Right lobe of liver (tissue), 6 donors: ENCODE measurements at regions not wholly inside any gene's neighbourhood (a gene's known extent, or its start where the extent isn't known, plus 50 kb on each side); places are given as distances from the start of the nearest gene placed in this dataset.
A peak's percentile ranks its signal among the peaks of the same experiment; 100 is the strongest.
"Not testable (repeated sequence)": the region's sequence is repeated elsewhere in the genome, so short reads cannot be mapped to it uniquely, and the experiment has no call there.

Experiments used
- ATAC-seq, 4 donors: fragments of 200-7000 bp; cut with Tn5 transposase; one replicate each; pipeline ENCODE4 v1.9.1; 2020; ENCODE audit warnings: mild to moderate bottlenecking in 4 of 4, moderate library complexity in 4 of 4
- DNase-seq, 3 donors: peaks; one replicate each; pipeline ENCODE4 v3.0.0-alpha.2; 2020
- H3K27ac ChIP-seq, 3 donors: fragments of 200-600 bp; one replicate each; pipeline ENCODE4 v1.8.0; 2022
- H3K27me3 ChIP-seq, 2 donors: fragments of 200-600 bp; one replicate each; pipeline ENCODE4 v1.8.0; 2022
- H3K36me3 ChIP-seq, 4 donors: fragments of 200-600 bp; sonication (generic) in 1 of 4; one replicate each; pipeline versions ENCODE4 v1.5.1 to v1.8.0; 2017 to 2022; ENCODE audit warnings: control low read depth in 1 of 4
- H3K4me1 ChIP-seq, 4 donors: fragments of 200-600 bp; sonication (generic) in 1 of 4; one replicate each; pipeline versions ENCODE4 v1.5.1 to v1.8.0; 2017 to 2022; ENCODE audit warnings: control low read depth in 1 of 4
- H3K4me3 ChIP-seq, 3 donors: fragments of 200-600 bp; one replicate each; pipeline ENCODE4 v1.8.0; 2022
- H3K9me3 ChIP-seq, 4 donors: fragments of 200-600 bp; sonication (generic) in 1 of 4; one replicate each; pipeline versions ENCODE4 v1.5.1 to v1.8.0; 2017 to 2022; ENCODE audit warnings: control low read depth in 1 of 4
- POLR2A ChIP-seq: fragments of 450-650 bp; IDR thresholded peaks from one replicate; pipeline ENCODE4 v1.6.1; 2017; ENCODE audit warnings: antibody characterized with exemption, mild to moderate bottlenecking
- WGBS: methylation state at CpG from one replicate; pipeline ENCODE4 v1.1.6; 2018; ENCODE audit warnings: low coverage, low lambda C conversion rate; ENCODE audit not compliant: insufficient coverage; ENCODE audit errors: missing lambda C conversion rate; 5-methylcytosine and 5-hydroxymethylcytosine counted together
- intact Hi-C, 2 donors: fragments of 100-400 bp; cut with DNase I; formaldehyde crosslinking; loops; one replicate each; pipeline versions ENCODE4 v1.11.2 to v1.14.1; 2022
- TF ChIP-seq, protein P1 (sequence below), 4 donors: fragments of 200-600 bp in 3 of 4; fragments of 450-650 bp in 1 of 4; IDR thresholded peaks; one replicate each; pipeline versions ENCODE4 v1.5.1 to v1.8.0; 2016 to 2022; ENCODE audit warnings: antibody characterized with exemption in 4 of 4, mild to moderate bottlenecking in 2 of 4
- donor health status: DM: no; HTN: yes; CAD: no.
- donor health status: DM: no; HTN: no; CAD: no.
- donor health status: DM: no; HTN: no; CAD: no.
- donor health status: DM: no; HTN: yes; CAD: no.
- donor health status: DM: no; HTN: yes; CAD: no.

DNA sequence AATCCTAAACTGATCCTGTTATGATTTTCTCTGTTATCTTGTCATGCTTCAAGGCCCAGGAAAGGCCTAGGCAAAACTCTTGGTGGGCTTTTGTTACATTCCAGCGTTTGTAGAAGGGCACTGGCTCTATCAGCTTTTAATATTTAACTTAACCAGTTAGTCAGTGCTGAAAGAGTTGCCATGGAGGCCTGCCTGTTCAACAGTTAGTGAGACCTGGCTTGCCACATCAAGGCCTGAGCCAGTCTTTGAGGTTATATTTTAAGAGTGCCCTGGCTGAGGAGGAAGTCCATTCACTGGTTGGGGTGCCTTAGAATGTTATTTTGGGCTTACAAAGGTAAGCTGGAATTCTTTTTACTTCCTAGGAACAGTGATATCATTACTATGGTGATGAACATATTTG lies 144.1 kb upstream of the NRG3 start:
- H3K36me3 ChIP-seq, result no peaks in the 10 kb centered on the region
- no peak overlapping the region for H3K27ac ChIP-seq
- WGBS, result no CpG with 5 or more reads among the region's 1 CpG
- H3K9me3 ChIP-seq, result no peaks in the 10 kb centered on the region
- no peak for DNase-seq
- H3K4me1 ChIP-seq, result no peaks in the 10 kb centered on the region
- TF ChIP-seq, protein P1, sequence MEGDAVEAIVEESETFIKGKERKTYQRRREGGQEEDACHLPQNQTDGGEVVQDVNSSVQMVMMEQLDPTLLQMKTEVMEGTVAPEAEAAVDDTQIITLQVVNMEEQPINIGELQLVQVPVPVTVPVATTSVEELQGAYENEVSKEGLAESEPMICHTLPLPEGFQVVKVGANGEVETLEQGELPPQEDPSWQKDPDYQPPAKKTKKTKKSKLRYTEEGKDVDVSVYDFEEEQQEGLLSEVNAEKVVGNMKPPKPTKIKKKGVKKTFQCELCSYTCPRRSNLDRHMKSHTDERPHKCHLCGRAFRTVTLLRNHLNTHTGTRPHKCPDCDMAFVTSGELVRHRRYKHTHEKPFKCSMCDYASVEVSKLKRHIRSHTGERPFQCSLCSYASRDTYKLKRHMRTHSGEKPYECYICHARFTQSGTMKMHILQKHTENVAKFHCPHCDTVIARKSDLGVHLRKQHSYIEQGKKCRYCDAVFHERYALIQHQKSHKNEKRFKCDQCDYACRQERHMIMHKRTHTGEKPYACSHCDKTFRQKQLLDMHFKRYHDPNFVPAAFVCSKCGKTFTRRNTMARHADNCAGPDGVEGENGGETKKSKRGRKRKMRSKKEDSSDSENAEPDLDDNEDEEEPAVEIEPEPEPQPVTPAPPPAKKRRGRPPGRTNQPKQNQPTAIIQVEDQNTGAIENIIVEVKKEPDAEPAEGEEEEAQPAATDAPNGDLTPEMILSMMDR (IDR thresholded peaks at IDR 0.05), result no peak
- no peak for TF ChIP-seq POLR2A
- no peaks in the 10 kb centered on the region for H3K27me3 ChIP-seq
- no peak overlapping the region for H3K4me3 ChIP-seq
- no peak for ATAC-seq
- intact Hi-C loops, result no loop called here

DNA sequence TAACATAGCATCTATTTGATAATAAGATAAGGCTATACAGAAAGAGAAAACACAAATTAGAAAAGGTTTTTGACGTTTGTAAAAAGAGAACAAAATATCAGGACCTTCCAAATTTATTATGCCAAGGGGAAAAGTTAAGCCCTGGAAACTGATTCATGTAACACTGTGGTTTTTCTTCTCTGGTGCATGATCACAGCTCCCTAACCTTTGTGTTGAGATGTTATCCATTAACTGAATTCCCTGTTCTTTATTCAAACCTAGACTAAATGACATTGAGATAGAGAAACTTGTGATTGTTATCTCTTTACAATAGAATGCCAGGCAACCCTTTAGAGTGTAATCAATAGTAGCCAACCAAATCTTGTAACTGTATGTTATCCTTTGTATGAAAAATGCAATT lies 141.5 kb upstream of the NRG3 start:
- 0% methylated on average over 1 of the region's 1 CpG for WGBS
- Histone ChIP-seq H3K9me3 (no peaks in the 10 kb centered on the region), H3K36me3 (no peaks in the 10 kb centered on the region), H3K27ac (no peak overlapping the region), H3K4me3 (no peak overlapping the region), H3K4me1 (no peaks in the 10 kb centered on the region), H3K27me3 (no peaks in the 10 kb centered on the region)
- TF ChIP-seq POLR2A, result no peak
- TF ChIP-seq, protein P1 (IDR thresholded peaks at IDR 0.05), result no peak
- intact Hi-C loops, result no loop called here
- no peak for ATAC-seq
- DNase-seq, result no peak

DNA sequence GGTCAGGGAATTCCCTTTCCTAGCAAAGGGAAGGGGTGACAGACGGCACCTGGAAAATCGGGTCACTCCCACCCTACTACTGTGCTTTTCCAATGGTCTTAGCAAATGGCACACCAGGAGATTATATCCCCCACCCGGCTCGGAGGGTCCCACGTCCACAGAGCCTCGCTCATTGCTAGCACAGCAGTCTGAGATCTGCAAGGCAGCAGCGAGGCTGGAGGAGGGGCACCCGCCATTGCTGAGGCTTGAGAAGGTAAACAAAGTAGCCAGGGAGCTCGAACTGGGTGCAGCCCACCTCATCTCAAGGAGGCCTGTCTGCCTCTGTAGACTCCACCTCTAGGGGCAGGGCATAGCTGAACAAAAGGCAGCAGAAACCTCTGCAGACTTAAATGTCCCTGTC lies 139.8 kb upstream of the NRG3 start:
- H3K27ac ChIP-seq, H3K4me3 ChIP-seq, H3K27me3 ChIP-seq, ATAC-seq, H3K36me3 ChIP-seq, intact Hi-C loops, H3K4me1 ChIP-seq, DNase-seq, H3K9me3 ChIP-seq: not testable (repeated sequence)
- WGBS, result no CpG with 5 or more reads among the region's 9 CpGs

DNA sequence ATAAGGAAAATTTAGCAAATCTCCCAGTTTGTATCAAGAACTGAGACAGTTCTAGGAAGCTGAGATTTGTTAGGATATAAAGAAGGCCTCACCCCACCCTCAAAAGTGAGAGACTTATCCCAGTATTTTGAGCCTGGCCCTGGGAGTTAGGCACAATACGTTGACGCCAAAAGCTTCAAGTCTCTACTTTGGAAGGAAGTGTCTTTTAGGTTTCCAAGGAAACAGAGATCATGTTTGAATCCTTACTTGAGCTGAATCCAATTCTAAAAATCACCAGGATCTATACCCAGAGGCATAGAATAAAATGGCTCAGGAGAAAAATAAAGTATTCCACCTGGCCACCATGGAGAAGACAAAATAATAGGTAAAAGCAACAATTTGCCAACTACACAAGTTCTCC lies 115.9 kb upstream of the NRG3 start:
- Histone ChIP-seq H3K27ac (no peak overlapping the region), H3K9me3 (no peaks in the 10 kb centered on the region), H3K36me3 (no peaks in the 10 kb centered on the region), H3K4me3 (no peak overlapping the region), H3K27me3 (no peaks in the 10 kb centered on the region), H3K4me1 (no peaks in the 10 kb centered on the region)
- WGBS, result 69% methylated on average over 2 of the region's 2 CpGs
- no peak for TF ChIP-seq POLR2A
- TF ChIP-seq, protein P1 (IDR thresholded peaks at IDR 0.05), result no peak
- no peak for DNase-seq
- no peak for ATAC-seq
- intact Hi-C loops, result no loop called here

DNA sequence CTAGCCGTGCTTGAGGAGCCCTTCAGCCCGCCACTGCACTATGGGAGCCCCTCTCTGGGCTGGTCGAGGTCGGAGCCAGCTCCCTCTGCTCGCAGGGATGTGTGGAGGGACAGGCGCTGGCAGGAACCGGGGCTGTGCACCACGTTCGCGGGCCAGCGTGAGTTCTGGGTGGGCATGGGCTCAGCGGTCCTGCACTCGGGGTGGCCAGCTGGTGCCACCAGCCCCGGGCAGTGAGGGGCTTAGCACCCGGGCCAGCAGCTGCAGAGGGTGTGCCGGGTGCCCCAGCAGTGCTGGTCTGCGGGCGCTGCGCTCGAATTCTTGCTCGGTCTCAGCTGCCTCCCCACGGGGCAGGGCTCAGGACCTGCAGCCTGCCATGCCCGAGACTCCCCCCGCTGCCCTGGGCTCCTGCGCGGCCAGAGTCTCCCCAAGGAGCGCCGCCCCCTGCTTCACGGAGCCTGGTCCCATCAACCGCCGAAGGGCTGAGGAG lies 90.8 kb upstream of the NRG3 start:
- 83% methylated on average over 1 of the region's 31 CpGs for WGBS
- no peaks in the 10 kb centered on the region for H3K4me1 ChIP-seq
- no peak overlapping the region for H3K4me3 ChIP-seq
- no peak overlapping the region for H3K27ac ChIP-seq
- ATAC-seq (peak in 1 of 4 donors; percentile 11), DNase-seq (no peak)
- H3K36me3 ChIP-seq, result no peaks in the 10 kb centered on the region
- H3K27me3 ChIP-seq, result no peaks in the 10 kb centered on the region
- TF ChIP-seq, protein P1 (IDR thresholded peaks at IDR 0.05), result no peak
- no peak for TF ChIP-seq POLR2A
- intact Hi-C loops, result no loop called here
- no peaks in the 10 kb centered on the region for H3K9me3 ChIP-seq
